ENCODE measurements at regions not wholly inside any gene's neighbourhood (a gene's known extent, or its start where the extent isn't known, plus 50 kb on each side); places are given as distances from the start of the nearest gene placed in this dataset.
"Not testable (repeated sequence)": the region's sequence is repeated elsewhere in the genome, so short reads cannot be mapped to it uniquely, and the experiment has no call there.

GRCh38 chr9:89677702-89678395 lies 73.0 kb downstream of the GADD45G start:
- no peak overlapping the region for H3K4me3 Mint-ChIP-seq (ENCODE audit: low read depth)
- H3K9me3 Mint-ChIP-seq (ENCODE audit: low read depth) = peaks cover 3% of the 10 kb centered on the region
- H3K4me1 Mint-ChIP-seq (ENCODE audit: low read depth) = peaks cover 24% of the 10 kb centered on the region
- no peaks in the 10 kb centered on the region for H3K36me3 Mint-ChIP-seq (ENCODE audit: insufficient read depth)
- peaks cover 6% of the 10 kb centered on the region for H3K27me3 Mint-ChIP-seq
- TF ChIP-seq CTCF (IDR thresholded peaks at IDR 0.05; ENCODE audit: unreplicated experiment) = no peak
- H3K27ac Mint-ChIP-seq = peak overlapping the region; percentile 89
- no peak for DNase-seq (ENCODE audit: low spot score, unreplicated experiment)

GRCh38 chr9:89678396-89679015 lies 73.7 kb downstream of the GADD45G start:
- TF ChIP-seq CTCF (IDR thresholded peaks at IDR 0.05; ENCODE audit: unreplicated experiment) = no peak
- Mint-ChIP-seq H3K4me1 (ENCODE audit: low read depth) (peaks cover 24% of the 10 kb centered on the region), H3K36me3 (ENCODE audit: insufficient read depth) (no peaks in the 10 kb centered on the region), H3K4me3 (ENCODE audit: low read depth) (no peak overlapping the region), H3K27ac (no peak overlapping the region), H3K9me3 (ENCODE audit: low read depth) (peaks cover 3% of the 10 kb centered on the region), H3K27me3 (peaks cover 3% of the 10 kb centered on the region)
- no peak for DNase-seq (ENCODE audit: low spot score, unreplicated experiment)

GRCh38 chr9:89679016-89679415 lies 74.2 kb downstream of the GADD45G start:
- H3K27me3 Mint-ChIP-seq = peaks cover 3% of the 10 kb centered on the region
- H3K36me3 Mint-ChIP-seq (ENCODE audit: insufficient read depth) = no peaks in the 10 kb centered on the region
- H3K4me1 Mint-ChIP-seq (ENCODE audit: low read depth) = peaks cover 24% of the 10 kb centered on the region
- DNase-seq (ENCODE audit: low spot score, unreplicated experiment) = no peak
- peaks cover 3% of the 10 kb centered on the region for H3K9me3 Mint-ChIP-seq (ENCODE audit: low read depth)
- H3K27ac Mint-ChIP-seq = no peak overlapping the region
- H3K4me3 Mint-ChIP-seq (ENCODE audit: low read depth) = no peak overlapping the region
- no peak for TF ChIP-seq CTCF (IDR thresholded peaks at IDR 0.05; ENCODE audit: unreplicated experiment)

GRCh38 chr9:89679581-89679980 lies 74.8 kb downstream of the GADD45G start:
- Mint-ChIP-seq H3K4me1 (ENCODE audit: low read depth) (peaks cover 24% of the 10 kb centered on the region), H3K27ac (no peak overlapping the region), H3K27me3 (peaks cover 3% of the 10 kb centered on the region), H3K36me3 (ENCODE audit: insufficient read depth) (no peaks in the 10 kb centered on the region), H3K4me3 (ENCODE audit: low read depth) (no peak overlapping the region), H3K9me3 (ENCODE audit: low read depth) (peaks cover 3% of the 10 kb centered on the region)
- TF ChIP-seq CTCF (IDR thresholded peaks at IDR 0.05; ENCODE audit: unreplicated experiment) = no peak
- no peak for DNase-seq (ENCODE audit: low spot score, unreplicated experiment)

- TF ChIP-seq CTCF (IDR thresholded peaks at IDR 0.05; ENCODE audit: unreplicated experiment) = no peak
- Mint-ChIP-seq H3K4me1 (ENCODE audit: low read depth) (peaks cover 17% of the 10 kb centered on the region), H3K27ac (no peak overlapping the region), H3K4me3 (ENCODE audit: low read depth) (no peak overlapping the region), H3K9me3 (ENCODE audit: low read depth) (peaks cover 3% of the 10 kb centered on the region), H3K27me3 (peaks cover 8% of the 10 kb centered on the region), H3K36me3 (ENCODE audit: insufficient read depth) (no peaks in the 10 kb centered on the region)
- DNase-seq (ENCODE audit: low spot score, unreplicated experiment) = no peak
Measured at GRCh38 chr9:89680547-89681467, 76.0 kb downstream of the GADD45G start.

- peaks cover 14% of the 10 kb centered on the region for H3K27me3 Mint-ChIP-seq
- peaks cover 22% of the 10 kb centered on the region for H3K4me1 Mint-ChIP-seq (ENCODE audit: low read depth)
- not testable (repeated sequence) for H3K9me3 Mint-ChIP-seq (ENCODE audit: low read depth); DNase-seq (ENCODE audit: low spot score, unreplicated experiment); H3K27ac Mint-ChIP-seq; H3K36me3 Mint-ChIP-seq (ENCODE audit: insufficient read depth); H3K4me3 Mint-ChIP-seq (ENCODE audit: low read depth)
Measured at GRCh38 chr9:89681468-89681859, 76.7 kb downstream of the GADD45G start.
